ENCODE measurements at regions not wholly inside any gene's neighbourhood (a gene's known extent, or its start where the extent isn't known, plus 50 kb on each side); places are given as distances from the start of the nearest gene placed in this dataset.

DNA sequence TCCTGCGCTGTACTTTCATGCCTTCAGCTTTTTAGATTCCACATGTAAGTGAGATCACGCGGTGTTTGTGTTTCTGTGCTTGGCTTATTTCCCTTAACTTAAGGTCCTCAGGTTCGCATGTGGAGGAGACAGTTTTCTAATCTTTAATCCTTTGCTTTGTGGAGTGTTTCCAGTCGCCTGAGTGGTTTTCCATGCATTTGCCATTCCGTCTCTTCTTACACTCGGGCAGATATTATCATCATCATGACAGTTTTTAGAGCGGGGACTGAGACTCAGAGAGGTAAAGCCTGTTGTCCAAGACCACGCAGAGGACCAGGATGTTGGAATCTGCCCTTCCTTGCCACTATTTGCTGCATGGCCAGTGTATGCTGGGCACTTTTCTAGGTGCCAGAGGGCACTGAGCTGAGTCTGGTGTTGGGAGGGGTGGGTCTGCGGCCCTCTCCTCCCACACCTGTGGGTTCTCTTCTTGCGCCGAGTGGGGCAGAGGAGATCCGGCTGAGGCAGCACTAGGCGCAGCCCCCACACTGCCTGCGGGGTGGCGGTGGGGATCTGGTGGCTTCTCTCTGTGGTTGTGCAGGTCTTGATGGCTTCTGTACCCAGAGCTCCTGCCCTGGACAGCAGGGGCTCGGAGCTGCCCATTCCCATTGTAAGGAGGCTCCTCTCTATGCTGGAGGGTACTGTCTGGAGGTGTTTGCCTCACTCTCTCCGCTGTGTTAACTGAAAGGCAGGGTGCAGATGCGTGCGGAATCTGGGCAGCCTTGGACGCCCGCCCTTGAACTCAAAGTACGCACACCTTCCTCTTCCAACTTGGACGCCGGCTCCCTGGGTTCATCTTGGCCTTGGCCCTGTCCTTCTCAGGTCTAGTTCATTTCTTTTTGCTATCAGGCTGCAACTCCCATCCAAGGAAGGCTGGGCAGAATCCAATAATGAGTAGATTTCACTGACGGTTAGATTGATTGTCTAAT is 156.0 kb upstream of the RGMA start:
- DNase-seq (ENCODE audit: extremely low spot score, insufficient read length, low read depth) (no peak), FAIRE-seq (no peak)

DNA sequence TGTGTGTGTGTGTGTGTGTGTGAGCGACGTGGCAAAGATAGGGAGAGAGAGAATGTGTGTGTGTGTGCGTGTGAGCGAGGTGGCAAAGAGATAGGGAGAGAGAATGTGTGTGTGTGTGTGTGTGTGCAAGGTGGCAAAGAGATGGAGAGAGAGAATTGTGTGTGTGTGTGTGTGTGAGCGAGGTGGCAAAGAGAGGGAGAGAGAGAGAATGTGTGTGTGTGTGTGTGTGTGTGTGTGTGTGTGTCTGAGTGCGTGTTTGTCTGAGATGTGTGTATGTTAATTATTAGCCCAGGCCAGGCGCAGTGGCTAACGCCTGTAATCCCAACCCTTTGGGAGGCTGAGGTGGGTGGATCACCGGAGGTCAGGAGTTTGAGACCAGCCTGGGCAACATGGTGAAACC is 154.6 kb upstream of the RGMA start:
- no peak for DNase-seq (ENCODE audit: extremely low spot score, insufficient read length, low read depth)
- no peak for FAIRE-seq

DNA sequence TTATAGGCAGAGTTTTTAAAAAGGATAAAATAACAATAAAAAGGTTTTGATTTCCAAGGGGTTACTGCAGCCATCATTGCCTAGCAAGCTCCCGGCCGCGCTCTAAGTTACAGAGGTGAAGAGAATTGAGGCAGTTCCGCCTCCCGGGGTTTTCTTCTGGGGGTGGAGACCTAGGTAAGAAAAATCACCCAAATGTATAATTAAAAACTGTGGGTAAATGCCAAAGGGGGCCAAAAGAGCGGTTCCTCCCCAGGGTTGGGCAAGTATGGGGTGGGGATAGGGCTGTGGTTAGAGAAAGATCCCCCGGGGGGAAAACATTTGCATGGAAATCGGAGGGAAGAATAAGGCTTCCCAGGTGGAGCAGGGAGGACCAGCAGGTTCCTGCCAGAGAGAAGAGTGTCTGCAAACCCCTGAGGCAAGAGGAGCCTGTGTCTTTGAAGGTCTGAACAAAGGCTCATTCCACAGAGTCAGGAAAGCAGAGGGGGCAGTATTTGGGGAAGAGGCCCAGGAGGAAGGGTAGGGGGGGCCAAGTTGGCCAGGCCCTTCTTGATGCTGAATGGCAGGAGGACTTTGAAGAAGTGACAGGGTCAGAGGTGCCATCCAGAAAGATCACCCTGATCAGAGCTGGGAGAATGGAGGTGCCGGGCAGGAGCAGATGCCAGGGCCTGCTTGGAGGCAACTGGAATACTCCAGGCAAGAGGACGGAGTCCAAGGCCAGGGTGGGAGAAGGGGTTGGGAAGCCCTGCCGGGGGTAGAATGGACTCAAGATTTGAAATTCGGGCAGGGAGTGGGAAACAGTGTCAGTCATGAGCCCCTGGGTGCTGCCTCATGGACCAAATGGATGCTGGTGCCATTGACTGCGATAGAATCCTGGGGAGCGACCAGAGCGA is 152.9 kb upstream of the RGMA start:
- FAIRE-seq (no peak), DNase-seq (ENCODE audit: extremely low spot score, insufficient read length, low read depth) (no peak)

DNA sequence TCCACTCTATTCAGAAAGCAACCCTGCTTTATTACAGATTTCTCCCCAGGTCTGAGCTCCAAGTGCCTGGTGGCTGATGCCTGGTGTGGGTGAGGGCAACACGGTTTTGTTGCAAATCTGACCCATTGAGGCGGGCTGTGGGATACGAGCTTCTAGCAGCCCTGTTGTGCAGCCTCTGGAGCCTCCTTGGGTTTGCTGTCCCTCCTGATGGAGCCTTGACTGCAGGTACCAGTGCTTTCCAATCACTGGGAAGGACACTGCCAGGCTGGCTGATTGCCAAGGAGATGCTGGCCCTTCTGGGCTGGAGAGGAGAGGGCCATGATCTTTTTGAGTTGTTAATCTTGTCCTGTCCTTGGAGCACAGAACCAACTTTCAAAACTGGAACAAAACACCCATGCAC is 151.0 kb upstream of the RGMA start:
- DNase-seq (ENCODE audit: extremely low spot score, insufficient read length, low read depth) (no peak), FAIRE-seq (no peak)

DNA sequence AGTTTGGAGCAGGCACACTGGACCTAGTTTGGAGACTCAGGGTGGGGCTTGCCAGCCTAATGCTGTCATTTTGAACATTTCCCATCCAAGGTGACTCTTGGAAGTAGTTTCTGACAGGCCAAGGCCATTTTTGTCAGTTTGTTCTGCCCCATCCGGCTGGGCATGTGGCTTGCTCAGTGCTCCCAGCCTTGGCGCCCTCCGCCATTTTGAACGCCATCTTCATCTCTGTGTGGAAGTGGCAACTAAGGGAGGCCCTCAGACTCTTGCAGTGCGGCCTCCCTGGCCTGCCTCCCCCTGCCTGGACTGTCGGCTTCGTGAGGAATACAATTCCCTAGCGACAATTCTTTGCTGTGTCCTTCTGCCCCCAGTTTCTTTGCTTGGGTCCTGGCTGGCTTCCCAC is 150.6 kb upstream of the RGMA start:
- FAIRE-seq (no peak), DNase-seq (ENCODE audit: extremely low spot score, insufficient read length, low read depth) (no peak)

DNA sequence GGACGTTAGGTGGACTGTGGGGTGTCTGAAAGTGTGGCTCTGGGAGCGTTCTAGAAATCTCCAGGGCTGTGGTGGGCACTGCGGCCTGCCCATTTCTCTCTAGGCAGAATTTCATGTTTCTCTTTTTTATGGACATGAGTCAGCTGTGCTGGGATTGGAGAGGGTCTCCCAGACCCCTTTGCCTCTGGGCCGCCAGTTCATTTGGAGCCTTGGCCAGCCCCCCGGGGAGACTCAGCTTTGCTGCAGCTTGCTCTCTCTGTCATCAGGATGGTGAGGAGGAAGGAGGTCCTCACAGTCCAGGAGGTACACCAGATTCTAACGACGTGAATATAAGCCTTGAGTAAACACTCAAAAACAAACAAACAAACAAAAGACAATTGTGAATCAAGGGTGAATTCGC is 149.6 kb upstream of the RGMA start:
- FAIRE-seq (no peak), DNase-seq (ENCODE audit: extremely low spot score, insufficient read length, low read depth) (no peak)

DNA sequence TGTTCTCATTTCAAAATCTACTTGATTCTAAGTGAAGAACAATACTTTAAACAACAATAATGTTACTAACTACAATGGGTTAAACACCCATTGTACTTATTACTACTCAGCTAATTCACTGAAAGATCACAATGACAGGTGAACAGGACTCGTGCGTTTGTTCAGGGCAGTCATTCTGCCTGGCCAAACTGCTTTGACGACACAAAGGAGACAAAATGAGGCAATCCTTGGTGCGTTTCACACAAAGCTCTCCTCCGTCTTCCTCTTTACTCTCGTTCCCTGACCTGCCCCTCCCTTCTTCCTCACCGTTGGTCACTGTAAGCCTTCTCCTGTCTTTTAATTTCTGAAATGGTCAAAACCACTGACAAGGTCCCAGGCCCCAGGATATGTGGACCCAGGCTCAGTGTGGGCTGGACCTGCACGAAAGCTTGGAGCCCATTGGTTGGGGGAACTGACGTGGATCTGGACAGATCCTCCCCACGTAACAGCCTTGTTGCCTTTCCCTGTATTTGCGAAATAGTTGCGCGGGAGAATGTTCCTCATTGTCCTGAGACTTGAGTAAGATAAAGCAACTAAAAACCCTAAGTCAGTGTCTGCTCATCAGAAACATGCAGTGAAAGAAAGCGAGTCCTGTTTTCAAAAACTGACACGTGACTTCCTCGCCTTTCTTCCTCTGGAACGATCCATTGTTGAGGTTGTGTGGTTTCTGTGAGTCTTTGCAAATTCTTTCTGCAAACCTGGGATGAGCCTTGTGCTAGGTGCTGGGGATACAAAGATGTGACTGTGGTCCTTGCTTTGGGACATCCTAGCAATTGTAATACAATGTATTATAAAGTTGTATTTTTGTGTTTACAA is 147.1 kb upstream of the RGMA start:
- no peak for DNase-seq (ENCODE audit: extremely low spot score, insufficient read length, low read depth)

DNA sequence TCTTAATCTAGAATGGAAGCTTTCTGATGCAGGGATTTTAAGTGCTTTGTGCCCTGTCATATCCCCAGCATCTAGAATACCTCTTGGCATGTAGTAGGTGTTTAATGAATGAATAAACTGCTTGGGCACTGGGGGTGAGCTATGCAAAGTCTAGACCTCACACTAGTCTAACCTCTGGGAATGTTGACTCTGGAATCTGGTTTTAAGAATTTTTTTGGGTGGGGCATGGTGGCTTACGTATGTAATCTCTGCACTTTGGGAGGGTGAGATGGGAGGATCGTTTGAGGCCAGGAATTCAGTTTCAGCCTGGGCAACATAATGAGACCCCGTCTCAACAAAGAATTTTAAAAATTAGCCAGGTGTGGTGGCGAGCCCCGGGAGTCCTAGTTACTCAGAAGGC is 146.3 kb upstream of the RGMA start:
- no peak for DNase-seq (ENCODE audit: extremely low spot score, insufficient read length, low read depth)
- FAIRE-seq = no peak

More for the DNA sequence above, 147.1 kb upstream of the RGMA start:
- no peak for FAIRE-seq

DNA sequence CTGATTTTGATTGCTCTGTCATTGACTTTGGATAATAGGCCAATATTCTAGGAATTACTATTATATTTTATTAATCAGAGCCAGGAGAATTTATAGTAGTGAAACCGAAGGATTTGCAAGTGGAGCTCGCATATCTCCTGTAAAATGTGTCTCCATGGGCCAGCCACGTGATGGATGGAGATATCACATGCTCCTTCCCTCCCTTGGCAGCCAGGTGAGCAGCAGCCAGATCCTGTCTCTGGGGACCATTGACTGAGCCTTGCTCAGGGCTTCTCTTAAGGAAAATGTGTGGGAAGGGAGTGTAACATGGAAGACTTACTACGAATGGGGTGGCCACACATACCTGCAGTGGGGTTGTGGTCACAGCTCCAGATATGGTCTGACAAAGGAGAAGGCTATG is 144.7 kb upstream of the RGMA start:
- FAIRE-seq = no peak
- DNase-seq (ENCODE audit: extremely low spot score, insufficient read length, low read depth) = no peak

DNA sequence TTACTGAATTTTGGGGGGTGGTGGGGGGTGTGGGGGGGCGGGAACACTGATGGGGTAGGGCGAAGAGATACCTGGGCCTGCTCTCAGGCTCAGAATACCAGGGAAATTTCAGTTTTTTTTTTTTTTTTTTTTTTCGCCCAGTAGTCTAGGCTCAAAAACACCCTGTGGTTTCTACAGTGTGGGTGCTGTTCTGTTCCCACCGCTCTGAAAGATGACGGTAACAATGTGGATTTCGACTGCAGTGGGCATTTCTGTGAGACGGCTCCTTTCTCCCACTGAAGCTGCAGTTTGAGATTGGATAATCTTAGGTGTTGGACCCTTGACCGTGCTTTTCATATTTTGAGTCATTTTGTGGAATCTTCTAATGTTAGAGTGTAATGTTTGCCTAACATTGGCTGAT is 143.8 kb upstream of the RGMA start:
- FAIRE-seq (no peak), DNase-seq (ENCODE audit: extremely low spot score, insufficient read length, low read depth) (no peak)

DNA sequence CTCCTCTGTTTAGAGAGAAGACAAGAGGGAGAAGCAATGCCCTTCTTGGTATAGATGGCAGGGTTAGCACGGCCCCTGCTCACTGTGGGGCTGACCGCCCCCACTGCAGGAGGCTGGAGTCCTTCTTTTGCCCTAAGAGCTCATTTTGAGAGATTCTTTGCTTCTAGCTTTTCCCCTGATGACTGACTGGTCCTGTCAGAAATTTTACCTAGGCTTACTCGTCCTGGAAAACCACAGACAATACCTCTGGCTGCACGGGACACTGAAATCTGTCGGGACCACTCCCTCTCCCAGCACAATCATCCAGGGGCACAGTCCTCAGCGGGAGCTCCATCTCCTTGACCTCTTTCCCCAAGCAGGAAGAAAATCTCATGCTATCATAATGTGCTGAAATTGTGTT is 143.0 kb upstream of the RGMA start:
- DNase-seq (ENCODE audit: extremely low spot score, insufficient read length, low read depth) (no peak), FAIRE-seq (no peak)

DNA sequence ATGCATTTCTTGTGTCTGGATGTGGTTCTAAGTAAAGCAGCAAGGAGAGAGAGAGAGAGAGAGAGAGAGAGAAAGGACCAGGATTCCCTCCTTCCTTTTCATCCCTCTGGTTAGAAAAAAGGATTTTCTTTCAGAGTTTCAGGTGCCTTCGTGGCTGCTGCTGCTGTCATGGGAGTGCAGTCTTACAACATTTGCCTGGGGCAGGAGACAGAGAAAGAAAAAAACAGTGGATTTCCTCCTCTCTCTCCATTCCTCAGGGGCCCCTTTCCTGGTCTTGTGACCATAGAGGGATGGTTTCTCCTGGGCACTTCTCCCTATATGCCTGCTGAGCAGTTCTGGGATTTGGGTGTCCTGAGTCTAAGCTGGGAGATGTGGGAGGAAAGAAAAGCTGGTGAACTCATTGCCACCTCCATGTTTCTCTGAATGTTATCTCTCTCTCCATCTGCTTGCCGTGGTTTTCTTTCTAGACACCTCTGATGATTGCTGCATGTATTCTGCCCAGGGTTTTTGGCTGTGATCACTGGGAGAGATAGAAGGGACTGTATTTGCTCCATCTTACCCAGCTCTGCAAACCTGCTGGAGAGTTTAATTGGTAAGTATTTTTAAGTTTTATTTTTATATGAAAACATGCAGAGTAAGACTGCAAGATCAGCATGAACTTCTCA is 142.4 kb upstream of the RGMA start:
- FAIRE-seq = no peak
- DNase-seq (ENCODE audit: extremely low spot score, insufficient read length, low read depth) = no peak

DNA sequence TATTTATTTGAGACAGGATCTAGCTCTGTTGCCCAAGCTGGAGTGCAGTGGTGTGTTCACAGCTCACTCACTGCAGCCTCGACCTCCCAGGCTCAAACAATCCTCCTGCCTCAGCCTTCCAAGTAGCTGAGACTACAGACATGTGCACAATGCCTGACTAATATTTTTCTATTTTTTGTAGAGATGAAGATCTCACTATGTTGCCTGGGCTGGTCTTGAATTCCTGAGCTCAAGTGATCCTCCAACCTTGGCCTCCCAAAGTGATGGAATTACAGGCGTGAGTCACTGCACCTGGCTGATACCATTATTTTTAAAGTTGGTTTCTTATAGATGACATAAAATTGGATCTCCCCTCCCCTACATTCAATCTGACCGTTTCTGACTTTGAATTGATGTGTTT is 139.5 kb upstream of the RGMA start:
- no peak for FAIRE-seq
- no peak for DNase-seq (ENCODE audit: extremely low spot score, insufficient read length, low read depth)

DNA sequence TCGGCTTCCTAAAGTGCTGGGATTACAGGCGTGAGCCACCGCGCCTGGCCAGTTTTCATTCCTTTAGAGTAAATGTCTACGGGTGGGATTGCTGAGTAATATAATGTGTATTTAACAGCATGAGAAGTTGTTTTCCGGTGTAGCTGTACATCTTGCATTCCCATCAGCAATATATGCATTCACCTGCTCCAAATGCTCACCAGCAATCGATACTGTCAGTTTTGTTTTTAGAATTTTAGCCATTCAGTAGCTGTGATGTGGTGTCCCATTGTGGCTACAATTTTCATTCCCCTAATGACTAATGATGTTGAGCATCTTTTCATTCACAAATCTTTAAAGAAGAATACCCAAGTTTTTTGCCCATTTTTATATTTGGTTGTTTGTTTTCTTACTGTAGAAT is 134.8 kb upstream of the RGMA start:
- FAIRE-seq (no peak), DNase-seq (ENCODE audit: extremely low spot score, insufficient read length, low read depth) (no peak)

DNA sequence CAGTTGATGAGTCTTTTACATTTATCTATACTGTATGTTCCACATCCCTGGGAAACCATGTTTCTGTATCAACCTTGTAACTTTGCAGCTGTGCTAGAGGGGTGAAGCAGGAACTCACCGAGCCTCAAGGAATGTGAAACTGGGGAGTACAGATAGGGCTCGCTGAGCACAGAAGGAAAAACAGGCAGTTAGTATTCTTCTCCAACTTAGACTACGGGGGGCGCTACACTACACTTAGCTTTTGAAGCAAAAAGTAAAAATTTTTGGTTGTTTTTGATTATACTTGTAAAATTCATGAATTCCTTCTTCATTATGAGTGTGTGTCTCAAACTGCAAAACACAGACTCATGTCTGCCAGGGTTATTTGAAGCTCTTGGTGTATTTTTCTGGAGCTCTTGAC is 132.7 kb upstream of the RGMA start:
- no peak for FAIRE-seq
- DNase-seq (ENCODE audit: extremely low spot score, insufficient read length, low read depth) = no peak

DNA sequence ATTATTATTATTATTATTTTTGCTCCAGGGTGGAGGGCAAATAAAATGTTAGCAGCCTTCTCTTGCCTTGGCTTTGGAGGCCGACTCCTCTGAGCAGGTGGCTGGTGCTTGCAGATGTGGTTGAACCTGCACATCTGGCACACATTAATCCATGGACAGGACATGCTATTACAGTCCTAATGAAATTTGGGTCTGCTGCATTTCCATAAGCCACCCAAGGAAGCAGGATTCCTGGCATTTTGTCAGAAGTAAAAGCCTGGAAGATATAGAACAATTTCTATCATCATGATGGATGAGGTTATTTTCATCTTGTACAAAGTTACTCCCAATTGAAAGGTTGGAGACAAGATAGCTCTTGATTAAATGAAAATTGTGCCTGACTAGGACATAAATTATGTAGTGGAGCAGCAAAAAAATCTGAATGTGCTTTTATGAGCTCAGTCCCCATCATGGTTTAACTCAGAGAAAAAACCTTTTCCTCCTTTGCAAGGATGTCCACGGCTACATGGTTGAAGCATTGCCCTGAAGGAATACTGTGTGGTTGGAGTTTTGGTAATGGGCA is 130.9 kb upstream of the RGMA start:
- no peak for FAIRE-seq
- DNase-seq (ENCODE audit: extremely low spot score, insufficient read length, low read depth) = no peak

DNA sequence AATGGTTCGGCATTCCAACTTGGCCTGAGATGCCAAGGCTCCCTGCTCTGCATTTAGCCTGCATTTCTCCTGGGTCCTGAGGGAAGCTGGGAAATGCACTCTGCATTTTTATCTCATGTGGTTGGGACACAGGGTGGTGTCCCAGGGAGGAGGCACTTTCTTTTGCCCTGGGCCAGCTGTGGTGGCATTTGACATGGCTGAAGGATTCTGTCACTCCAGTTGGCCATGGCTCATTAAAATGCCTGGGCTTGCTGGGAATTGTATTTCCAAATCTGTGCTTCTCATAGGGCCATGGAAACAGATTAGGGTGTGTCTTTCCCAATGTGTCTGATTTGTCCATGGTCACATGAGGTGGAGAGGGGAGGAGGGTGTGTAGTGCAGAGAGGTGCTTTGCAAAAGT is 128.3 kb upstream of the RGMA start:
- no peak for FAIRE-seq
- no peak for DNase-seq (ENCODE audit: extremely low spot score, insufficient read length, low read depth)

DNA sequence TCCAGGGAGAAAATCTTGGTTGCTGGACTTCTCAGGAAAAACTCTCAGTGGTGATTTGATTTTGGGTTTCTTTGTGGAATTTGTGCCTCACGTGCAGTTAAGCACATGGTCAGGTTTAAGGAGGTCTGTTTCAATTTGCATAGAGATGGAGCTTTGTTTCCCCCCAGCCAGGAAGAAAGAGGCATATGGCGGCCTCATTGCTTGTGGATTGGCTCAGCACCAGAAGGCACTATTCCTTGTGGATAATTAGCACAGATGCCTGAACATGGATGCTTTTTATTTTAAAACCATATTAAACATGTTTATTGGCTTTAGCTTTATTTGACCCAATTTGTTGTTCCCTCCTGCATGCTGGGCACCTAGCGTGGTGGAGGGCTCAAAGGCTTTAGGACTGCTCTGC is 125.1 kb upstream of the RGMA start:
- no peak for FAIRE-seq
- no peak for DNase-seq (ENCODE audit: extremely low spot score, insufficient read length, low read depth)

DNA sequence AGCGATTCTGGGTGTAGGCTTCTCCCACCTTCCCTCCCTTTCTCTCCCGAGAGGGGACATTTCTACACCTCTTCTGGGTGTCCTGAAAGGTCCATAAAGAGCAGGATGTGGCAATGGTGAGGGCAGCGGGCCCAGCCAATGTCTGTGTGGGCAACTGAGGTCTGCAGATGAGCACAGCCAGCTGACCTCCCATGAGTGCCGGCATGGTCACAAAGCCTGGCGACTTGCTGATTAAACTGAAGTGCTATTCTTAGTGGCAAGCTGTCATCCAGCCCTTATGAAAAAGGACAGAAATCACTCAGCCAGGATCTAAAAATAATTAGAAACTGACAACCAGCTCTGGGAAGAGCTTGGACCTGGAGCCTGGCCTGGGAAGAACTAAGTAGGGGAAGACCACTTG is 124.3 kb upstream of the RGMA start:
- FAIRE-seq (no peak), DNase-seq (ENCODE audit: extremely low spot score, insufficient read length, low read depth) (no peak)
